ENCODE measurements at regions not wholly inside any gene's neighbourhood (a gene's known extent, or its start where the extent isn't known, plus 50 kb on each side); places are given as distances from the start of the nearest gene placed in this dataset.
"Not testable (repeated sequence)": the region's sequence is repeated elsewhere in the genome, so short reads cannot be mapped to it uniquely, and the experiment has no call there.

DNA sequence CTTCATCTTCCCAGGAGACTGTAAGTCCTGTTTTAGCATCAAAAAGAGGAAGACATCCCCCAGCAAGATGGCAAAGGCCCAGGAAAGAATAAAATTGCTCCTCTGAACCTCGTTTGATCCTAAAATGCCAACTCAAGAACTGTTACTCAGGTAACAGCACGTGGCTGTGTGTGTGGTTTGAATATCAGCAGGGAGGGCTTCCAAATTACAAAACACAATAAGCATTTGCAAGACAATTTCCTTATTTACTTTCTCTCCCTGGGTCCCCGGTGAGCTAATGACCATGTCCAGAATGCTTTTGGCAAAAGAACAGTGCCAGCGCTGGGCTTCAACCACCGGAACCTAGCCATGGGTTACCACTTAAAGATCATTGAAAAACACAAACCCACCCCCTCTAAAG is 163.6 kb downstream of the C1D start:
- H3K27ac Mint-ChIP-seq, result no peak overlapping the region
- peaks cover 6% of the 10 kb centered on the region for H3K27me3 Mint-ChIP-seq (ENCODE audit: low read depth, poor library complexity)
- H3K4me1 Mint-ChIP-seq, result peaks cover 59% of the 10 kb centered on the region
- TF ChIP-seq, protein P1, sequence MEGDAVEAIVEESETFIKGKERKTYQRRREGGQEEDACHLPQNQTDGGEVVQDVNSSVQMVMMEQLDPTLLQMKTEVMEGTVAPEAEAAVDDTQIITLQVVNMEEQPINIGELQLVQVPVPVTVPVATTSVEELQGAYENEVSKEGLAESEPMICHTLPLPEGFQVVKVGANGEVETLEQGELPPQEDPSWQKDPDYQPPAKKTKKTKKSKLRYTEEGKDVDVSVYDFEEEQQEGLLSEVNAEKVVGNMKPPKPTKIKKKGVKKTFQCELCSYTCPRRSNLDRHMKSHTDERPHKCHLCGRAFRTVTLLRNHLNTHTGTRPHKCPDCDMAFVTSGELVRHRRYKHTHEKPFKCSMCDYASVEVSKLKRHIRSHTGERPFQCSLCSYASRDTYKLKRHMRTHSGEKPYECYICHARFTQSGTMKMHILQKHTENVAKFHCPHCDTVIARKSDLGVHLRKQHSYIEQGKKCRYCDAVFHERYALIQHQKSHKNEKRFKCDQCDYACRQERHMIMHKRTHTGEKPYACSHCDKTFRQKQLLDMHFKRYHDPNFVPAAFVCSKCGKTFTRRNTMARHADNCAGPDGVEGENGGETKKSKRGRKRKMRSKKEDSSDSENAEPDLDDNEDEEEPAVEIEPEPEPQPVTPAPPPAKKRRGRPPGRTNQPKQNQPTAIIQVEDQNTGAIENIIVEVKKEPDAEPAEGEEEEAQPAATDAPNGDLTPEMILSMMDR (IDR thresholded peaks at IDR 0.05), result no peak
- H3K36me3 Mint-ChIP-seq (ENCODE audit: low read depth), result peaks cover 18% of the 10 kb centered on the region
- H3K4me3 Mint-ChIP-seq, result no peak overlapping the region
- DNase-seq, result no peak
- H3K9me3 Mint-ChIP-seq, result peaks cover 21% of the 10 kb centered on the region

DNA sequence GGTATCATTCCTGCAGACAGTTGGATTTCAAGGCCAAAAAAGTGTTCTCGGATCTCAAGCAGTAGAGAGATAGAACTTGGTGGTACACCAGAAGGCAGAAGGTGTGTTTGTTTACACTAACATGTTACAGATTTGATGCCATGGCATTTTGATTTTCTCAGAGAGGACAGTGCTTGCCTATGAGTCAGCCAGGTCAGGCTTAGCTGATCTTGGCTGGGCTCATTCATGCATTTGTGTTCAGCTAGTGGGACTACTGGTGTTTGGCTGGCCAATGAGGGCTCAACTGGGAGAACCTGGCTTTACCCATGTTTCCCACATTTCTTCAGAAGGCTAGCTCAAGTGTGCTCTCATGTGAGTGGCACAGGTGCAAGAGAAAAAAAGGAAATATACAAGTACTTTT is 162.0 kb downstream of the C1D start:
- H3K27ac Mint-ChIP-seq, result no peak overlapping the region
- peaks cover 16% of the 10 kb centered on the region for H3K9me3 Mint-ChIP-seq
- peaks cover 16% of the 10 kb centered on the region for H3K36me3 Mint-ChIP-seq (ENCODE audit: low read depth)
- TF ChIP-seq, protein P1 (IDR thresholded peaks at IDR 0.05), result no peak
- peaks cover 59% of the 10 kb centered on the region for H3K4me1 Mint-ChIP-seq
- no peak for DNase-seq
- no peak overlapping the region for H3K4me3 Mint-ChIP-seq
- H3K27me3 Mint-ChIP-seq (ENCODE audit: low read depth, poor library complexity), result peaks cover 5% of the 10 kb centered on the region

DNA sequence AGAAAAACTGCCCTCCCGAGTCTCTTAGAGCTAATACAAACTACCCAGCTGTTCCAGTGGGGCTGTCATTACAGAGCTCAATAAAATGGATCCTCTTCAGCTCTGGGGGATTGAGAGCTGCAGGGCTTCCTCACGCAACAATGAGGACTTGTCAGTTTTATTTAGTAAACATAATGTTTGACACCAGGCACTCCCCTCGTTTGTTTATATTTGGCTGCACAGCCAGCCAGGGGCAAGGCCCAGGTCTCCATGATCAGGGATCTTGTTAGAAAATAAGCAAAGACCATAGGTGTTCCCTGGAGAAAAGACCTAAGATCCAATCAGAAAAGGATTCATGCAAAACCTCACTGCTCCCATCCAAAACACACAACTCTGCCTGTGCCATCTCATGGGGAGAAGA is 158.2 kb downstream of the C1D start:
- Mint-ChIP-seq H3K9me3 (peaks cover 19% of the 10 kb centered on the region), H3K36me3 (ENCODE audit: low read depth) (peaks cover 16% of the 10 kb centered on the region), H3K27ac (peak overlapping the region; percentile 62), H3K27me3 (ENCODE audit: low read depth, poor library complexity) (peaks cover 3% of the 10 kb centered on the region), H3K4me3 (no peak overlapping the region), H3K4me1 (peaks cover 37% of the 10 kb centered on the region)
- TF ChIP-seq, protein P1 (IDR thresholded peaks at IDR 0.05), result no peak
- no peak for DNase-seq

DNA sequence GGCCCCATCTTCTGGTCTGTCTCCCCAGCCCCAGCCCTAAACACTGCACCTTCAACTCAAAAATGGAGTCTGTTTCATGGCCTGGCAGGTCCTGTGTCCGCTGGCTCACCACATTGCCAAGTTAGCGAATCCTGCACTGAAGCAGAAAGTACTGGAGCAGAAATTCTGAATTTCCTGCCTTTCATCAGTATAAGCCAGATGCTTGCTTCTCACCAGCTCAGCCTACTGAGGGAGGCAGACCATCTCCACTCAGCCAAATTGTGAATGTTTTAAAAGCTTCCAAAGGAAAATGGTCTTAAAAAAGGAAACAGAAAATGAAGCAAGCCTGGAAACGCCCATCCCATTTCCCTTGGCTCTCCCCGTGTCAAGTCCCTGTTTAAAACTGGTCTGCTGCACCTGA is 157.8 kb downstream of the C1D start:
- no peak for DNase-seq
- peaks cover 37% of the 10 kb centered on the region for H3K4me1 Mint-ChIP-seq
- H3K36me3 Mint-ChIP-seq (ENCODE audit: low read depth), result peaks cover 16% of the 10 kb centered on the region
- H3K9me3 Mint-ChIP-seq, result peaks cover 19% of the 10 kb centered on the region
- TF ChIP-seq, protein P1 (IDR thresholded peaks at IDR 0.05), result no peak
- H3K27ac Mint-ChIP-seq, result peak overlapping the region; percentile 62
- no peak overlapping the region for H3K4me3 Mint-ChIP-seq
- no peaks in the 10 kb centered on the region for H3K27me3 Mint-ChIP-seq (ENCODE audit: low read depth, poor library complexity)

DNA sequence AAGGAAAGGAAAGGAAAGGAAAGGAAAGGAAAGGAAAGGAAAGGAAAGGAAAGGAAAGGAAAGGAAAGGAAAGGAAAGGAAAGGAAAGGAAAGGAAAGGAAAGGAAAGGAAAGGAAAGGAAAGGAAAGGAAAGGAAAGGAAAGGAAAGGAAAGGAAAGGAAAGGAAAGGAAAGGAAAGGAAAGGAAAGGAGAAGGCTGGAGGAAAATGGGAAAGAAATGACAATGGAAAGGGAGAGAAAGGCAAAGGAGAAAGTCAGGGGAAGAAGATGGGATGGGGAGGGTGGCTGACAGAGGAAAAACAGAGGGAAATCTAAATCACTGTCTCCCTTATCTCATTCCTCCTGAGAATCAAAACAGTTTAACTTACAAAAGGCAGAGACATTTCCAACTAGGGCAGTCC is 156.3 kb downstream of the C1D start:
- not testable (repeated sequence) for H3K36me3 Mint-ChIP-seq (ENCODE audit: low read depth); H3K27me3 Mint-ChIP-seq (ENCODE audit: low read depth, poor library complexity); DNase-seq; H3K9me3 Mint-ChIP-seq; H3K4me3 Mint-ChIP-seq
- H3K4me1 Mint-ChIP-seq, result peaks cover 43% of the 10 kb centered on the region
- H3K27ac Mint-ChIP-seq, result peak overlapping the region; percentile 87

DNA sequence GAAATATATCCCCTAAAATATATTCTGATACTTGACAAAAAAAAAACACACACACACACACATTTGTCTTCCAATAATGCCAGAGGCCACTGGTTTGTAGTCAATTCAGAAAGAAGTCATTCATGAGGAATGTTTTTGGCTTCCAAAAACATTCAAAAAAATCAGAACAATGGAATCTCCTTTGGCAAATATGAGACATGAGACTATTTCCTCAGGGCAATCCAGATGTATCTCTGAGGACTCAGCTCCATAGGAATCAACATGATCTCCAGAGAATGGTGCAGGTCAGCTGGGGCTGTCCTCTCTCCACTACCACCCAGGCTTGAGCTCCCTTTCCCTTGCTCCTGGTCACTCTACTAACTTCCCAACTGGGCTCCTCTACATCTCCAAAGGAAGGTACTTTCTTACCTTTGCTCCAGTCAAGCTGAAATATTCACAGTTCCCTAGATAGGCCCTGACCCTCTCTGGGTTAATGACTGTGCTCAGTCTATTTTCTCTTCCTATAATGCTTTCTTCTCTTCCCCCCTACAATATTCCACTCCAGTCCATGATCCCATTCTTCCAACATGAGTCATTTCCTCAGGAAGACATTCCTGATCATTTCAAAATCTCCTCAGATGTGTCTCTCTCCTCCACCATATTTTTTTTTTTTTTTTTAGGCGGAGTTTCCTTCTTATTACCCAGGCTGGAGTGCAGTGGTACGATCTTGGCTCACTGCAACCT is 145.3 kb downstream of the C1D start:
- Mint-ChIP-seq H3K4me1 (peaks cover 13% of the 10 kb centered on the region), H3K4me3 (no peak overlapping the region), H3K9me3 (peaks cover 6% of the 10 kb centered on the region), H3K27ac (no peak overlapping the region), H3K36me3 (ENCODE audit: low read depth) (no peaks in the 10 kb centered on the region), H3K27me3 (ENCODE audit: low read depth, poor library complexity) (peaks cover 7% of the 10 kb centered on the region)
- DNase-seq, result no peak
- TF ChIP-seq, protein P1 (IDR thresholded peaks at IDR 0.05), result no peak

All from nephron progenitor cell (in vitro differentiated cells).